H9 (cell line): ENCODE measurements at regions not wholly inside any gene's neighbourhood (a gene's known extent, or its start where the extent isn't known, plus 50 kb on each side); places are given as distances from the start of the nearest gene placed in this dataset.

Experiments used
- DNase-seq: peaks from one replicate; pipeline ENCODE4 v3.0.0-alpha.2; 2017
- H2AFZ ChIP-seq: one replicate; pipeline ENCODE4 v1.6.1; 2013; ENCODE audit warnings: mild to moderate bottlenecking, low read length, control low read depth, moderate library complexity
- H2AK5ac ChIP-seq: 2 replicates; pipeline ENCODE4 v1.6.1; 2013; ENCODE audit warnings: low read length, control low read depth, mixed read lengths; ENCODE audit not compliant: insufficient read length
- H2BK120ac ChIP-seq: one replicate; pipeline ENCODE4 v1.6.1; 2013; ENCODE audit warnings: low read depth, mild to moderate bottlenecking, low read length, control low read depth, inconsistent platforms; ENCODE audit not compliant: poor library complexity, severe bottlenecking
- H2BK12ac ChIP-seq: 2 replicates; pipeline ENCODE4 v1.6.1; 2013; ENCODE audit warnings: low read length, control low read depth, mixed read lengths, low read depth; ENCODE audit not compliant: insufficient read length
- H2BK15ac ChIP-seq: 2 replicates; pipeline ENCODE4 v1.6.1; 2013; ENCODE audit warnings: low read depth, low read length, control low read depth
- H2BK20ac ChIP-seq: one replicate; pipeline ENCODE4 v1.6.1; 2013; ENCODE audit warnings: low read depth, mild to moderate bottlenecking, low read length, control low read depth, inconsistent platforms; ENCODE audit not compliant: poor library complexity, severe bottlenecking
- H2BK5ac ChIP-seq: 2 replicates; pipeline ENCODE4 v1.6.1; 2013; ENCODE audit warnings: low read length, control low read depth, mixed read lengths; ENCODE audit not compliant: insufficient read length
- H3K14ac ChIP-seq: 2 replicates; pipeline ENCODE4 v1.6.1; 2013; ENCODE audit warnings: low read length, control low read depth; ENCODE audit not compliant: insufficient read depth
- H3K18ac ChIP-seq: 2 replicates; pipeline ENCODE4 v1.6.1; 2013; ENCODE audit warnings: low read depth, mild to moderate bottlenecking, mixed read lengths, low read length, control low read depth; ENCODE audit not compliant: insufficient read length
- H3K23ac ChIP-seq: 2 replicates; pipeline ENCODE4 v1.6.1; 2013; ENCODE audit warnings: low read length, control low read depth, mixed read lengths, low read depth; ENCODE audit not compliant: insufficient read length
- H3K23me2 ChIP-seq: 2 replicates; pipeline ENCODE4 v1.6.1; 2013; ENCODE audit warnings: low read depth, mild to moderate bottlenecking, mixed read lengths, low read length, control low read depth; ENCODE audit not compliant: insufficient read length, poor library complexity, severe bottlenecking
- H3K27ac ChIP-seq: 2 replicates; pipeline ENCODE4 v1.5.1; 2013; ENCODE audit warnings: low read length, control low read depth, mixed read lengths, low read depth; ENCODE audit not compliant: insufficient read length
- H3K27me3 ChIP-seq: 2 replicates; pipeline ENCODE4 v1.6.1; 2013; ENCODE audit warnings: low read length, control low read depth, inconsistent platforms; ENCODE audit not compliant: insufficient read depth
- H3K4ac ChIP-seq: 2 replicates; pipeline ENCODE4 v1.6.1; 2013; ENCODE audit warnings: low read depth, mild to moderate bottlenecking, control low read depth, inconsistent platforms, low read length, moderate library complexity
- H3K4me1 ChIP-seq: 2 replicates; pipeline ENCODE4 v1.6.1; 2013; ENCODE audit warnings: low read length, control low read depth, inconsistent platforms; ENCODE audit not compliant: insufficient read depth
- H3K4me2 ChIP-seq: 2 replicates; pipeline ENCODE4 v1.6.1; 2013; ENCODE audit warnings: low read length, control low read depth, mixed read lengths; ENCODE audit not compliant: insufficient read length, insufficient read depth
- H3K56ac ChIP-seq: 2 replicates; pipeline ENCODE4 v1.6.1; 2013; ENCODE audit warnings: low read depth, mild to moderate bottlenecking, mixed read lengths, low read length, control low read depth; ENCODE audit not compliant: insufficient read length
- H3K79me1 ChIP-seq: 2 replicates; pipeline ENCODE4 v1.6.1; 2013; ENCODE audit warnings: low read depth, mild to moderate bottlenecking, moderate library complexity, low read length, control low read depth, inconsistent platforms; ENCODE audit not compliant: insufficient read depth, poor library complexity, severe bottlenecking
- H3K79me2 ChIP-seq: 2 replicates; pipeline ENCODE4 v1.6.1; 2013; ENCODE audit warnings: low read length, control low read depth, inconsistent platforms; ENCODE audit not compliant: insufficient read depth
- H3K9ac ChIP-seq: 2 replicates; pipeline ENCODE4 v1.6.1; 2013; ENCODE audit warnings: low read length, control low read depth, mixed read lengths; ENCODE audit not compliant: insufficient read length; ENCODE audit errors: extremely low read depth
- H3K9me3 ChIP-seq: one replicate; pipeline ENCODE4 v1.6.1; 2013; ENCODE audit warnings: low read depth, low read length, inconsistent platforms; ENCODE audit not compliant: control insufficient read depth
- H3T11ph ChIP-seq: one replicate; pipeline ENCODE4 v1.6.1; 2013; ENCODE audit warnings: mild to moderate bottlenecking, low read length, control low read depth, inconsistent platforms
- H4K20me1 ChIP-seq: one replicate; pipeline ENCODE4 v1.6.1; 2013; ENCODE audit not compliant: control insufficient read depth, insufficient read length, insufficient read depth
- H4K5ac ChIP-seq: 2 replicates; pipeline ENCODE4 v1.6.1; 2013; ENCODE audit warnings: low read depth, mild to moderate bottlenecking, mixed read lengths, low read length, control low read depth; ENCODE audit not compliant: insufficient read length
- H4K8ac ChIP-seq: replicated peaks from 2 replicates; pipeline ENCODE4 v1.6.1; 2013; ENCODE audit warnings: low read length, control low read depth, mixed read lengths, low read depth; ENCODE audit not compliant: insufficient read length
- H4K91ac ChIP-seq: 2 replicates; pipeline ENCODE4 v1.6.1; 2013; ENCODE audit warnings: low read depth, mild to moderate bottlenecking, moderate library complexity, mixed read lengths, low read length, control low read depth; ENCODE audit not compliant: insufficient read length
- H3K27ac Mint-ChIP-seq, 3 experiments: 2 replicates in 2 of 3; 3 replicates in 1 of 3; pipeline ENCODE4 v1.8.0; 2020 to 2021; ENCODE audit warnings: mixed read lengths in 3 of 3, mild to moderate bottlenecking in 1 of 3, moderate library complexity in 1 of 3
- H3K27me3 Mint-ChIP-seq: 2 replicates; pipeline ENCODE4 v1.8.0; 2021; ENCODE audit warnings: low read depth, mild to moderate bottlenecking, moderate library complexity, mixed read lengths
- H3K36me3 Mint-ChIP-seq, 3 experiments: 2 replicates in 2 of 3; 3 replicates in 1 of 3; pipeline ENCODE4 v1.8.0; 2020 to 2021; ENCODE audit warnings: low read depth in 3 of 3, mixed read lengths in 3 of 3; ENCODE audit not compliant: insufficient read depth in 1 of 3
- H3K4me1 Mint-ChIP-seq, 2 experiments: 2 replicates each; pipeline ENCODE4 v1.8.0; 2020; ENCODE audit warnings: mixed read lengths in 2 of 2
- H3K4me3 Mint-ChIP-seq, 2 experiments: 2 replicates in 1 of 2; 3 replicates in 1 of 2; pipeline ENCODE4 v1.8.0; 2020 to 2021; ENCODE audit warnings: mild to moderate bottlenecking in 2 of 2, mixed read lengths in 2 of 2, moderate library complexity in 1 of 2
- H3K9me3 Mint-ChIP-seq, 2 experiments: 2 replicates in 1 of 2; 3 replicates in 1 of 2; pipeline ENCODE4 v1.8.0; 2020; ENCODE audit warnings: mild to moderate bottlenecking in 2 of 2, mixed read lengths in 2 of 2, moderate library complexity in 1 of 2
- CTCF ChIP-seq: fragments of 200-600 bp; sonication (generic); conservative IDR thresholded peaks from 3 replicates; pipeline ENCODE4 v1.8.0; 2021; ENCODE audit warnings: antibody characterized with exemption, mild to moderate bottlenecking
- WGBS: extraction: QIAGEN DNeasy Blood & Tissue Kit; methylation state at CpG from one replicate; pipeline ENCODE4 v1.1.7; 2013; ENCODE audit warnings: missing lambda C conversion rate, low lambda C conversion rate, mixed read lengths; ENCODE audit not compliant: insufficient read length; ENCODE audit errors: extremely low coverage; 5-methylcytosine and 5-hydroxymethylcytosine counted together

GRCh38 chr7:63077841-63078240 is 920.8 kb upstream of the ZNF722 start:
- Mint-ChIP-seq H3K36me3 (peaks cover 30 to 64% (median 35%) of the 10 kb centered on the region in 3 experiments), H3K4me1 (no peaks in the 10 kb centered on the region), H3K27ac (no peak overlapping the region), H3K4me3 (no peak overlapping the region), H3K9me3 (peaks cover 99 to 100% of the 10 kb centered on the region in 2 experiments), H3K27me3 (peaks cover 7% of the 10 kb centered on the region)
- no peak overlapping the region for H3K14ac ChIP-seq
- H3K27ac ChIP-seq = no peak overlapping the region
- H2BK20ac ChIP-seq = no peak overlapping the region
- no peak overlapping the region for H3K4me2 ChIP-seq
- H3K56ac ChIP-seq = no peak overlapping the region
- TF ChIP-seq CTCF = no peak
- H4K8ac ChIP-seq = no peak overlapping the region
- H4K5ac ChIP-seq = no peak overlapping the region
- DNase-seq = no peak
- H3K4ac ChIP-seq = no peak overlapping the region
- H3K9me3 ChIP-seq = peaks cover 95% of the 10 kb centered on the region
- H3K79me1 ChIP-seq = no peaks in the 10 kb centered on the region
- H4K20me1 ChIP-seq = no peaks in the 10 kb centered on the region
- H2BK15ac ChIP-seq = no peak overlapping the region
- H2BK5ac ChIP-seq = no peak overlapping the region
- no peak overlapping the region for H2BK12ac ChIP-seq
- H3K79me2 ChIP-seq = no peaks in the 10 kb centered on the region
- H3K4me1 ChIP-seq = no peaks in the 10 kb centered on the region
- no peak overlapping the region for H3K23ac ChIP-seq
- H3K27me3 ChIP-seq = no peaks in the 10 kb centered on the region
- H2AFZ ChIP-seq = no peak overlapping the region
- no peaks in the 10 kb centered on the region for H3K23me2 ChIP-seq
- no peak overlapping the region for H2BK120ac ChIP-seq
- H3T11ph ChIP-seq = no peak overlapping the region
- no CpG with 5 or more reads among the region's 4 CpGs for WGBS
- H4K91ac ChIP-seq = no peak overlapping the region
- no peak overlapping the region for H3K18ac ChIP-seq
- H2AK5ac ChIP-seq = no peak overlapping the region
- H3K9ac ChIP-seq = no peak overlapping the region
